Liver (tissue), 8 donors: ENCODE measurements at regions not wholly inside any gene's neighbourhood (a gene's known extent, or its start where the extent isn't known, plus 50 kb on each side); places are given as distances from the start of the nearest gene placed in this dataset.

Experiments
- DNase-seq: peaks from one replicate; pipeline ENCODE4 v3.0.0-alpha.2; 2017; ENCODE audit warnings: low spot score
- H3K27ac ChIP-seq, 2 donors: one replicate each; pipeline ENCODE4 v1.7.0; 2013; ENCODE audit warnings: inconsistent platforms in 2 of 2, low read length in 2 of 2, control low read depth in 1 of 2, low read depth in 1 of 2, mild to moderate bottlenecking in 1 of 2
- H3K27me3 ChIP-seq, 4 donors: one replicate each; pipeline versions ENCODE4 v1.6.1 to v1.7.0; 2013; ENCODE audit warnings: low read length in 3 of 4, inconsistent platforms in 1 of 4, mild to moderate bottlenecking in 1 of 4, moderate library complexity in 1 of 4; ENCODE audit not compliant: control insufficient read depth in 4 of 4, insufficient read depth in 4 of 4
- H3K36me3 ChIP-seq, 4 donors: one replicate each; pipeline versions ENCODE4 v1.6.1 to v1.7.0; 2013; ENCODE audit warnings: low read length in 3 of 4, mild to moderate bottlenecking in 3 of 4, low read depth in 1 of 4, moderate library complexity in 1 of 4; ENCODE audit not compliant: control insufficient read depth in 4 of 4, insufficient read depth in 3 of 4
- H3K4me1 ChIP-seq, 4 donors: one replicate each; pipeline versions ENCODE4 v1.6.1 to v1.7.0; 2013; ENCODE audit warnings: low read length in 3 of 4, mild to moderate bottlenecking in 3 of 4, moderate library complexity in 1 of 4; ENCODE audit not compliant: control insufficient read depth in 4 of 4, insufficient read depth in 4 of 4
- H3K4me3 ChIP-seq, 3 donors: one replicate each; pipeline versions ENCODE4 v1.6.1 to v1.7.0; 2013; ENCODE audit warnings: low read length in 3 of 3, control low read depth in 1 of 3, low read depth in 1 of 3, mild to moderate bottlenecking in 1 of 3
- H3K9ac ChIP-seq, 2 donors: one replicate each; pipeline ENCODE4 v1.7.0; 2013; ENCODE audit warnings: low read length in 2 of 2, mild to moderate bottlenecking in 2 of 2, moderate library complexity in 2 of 2, control low read depth in 1 of 2, low read depth in 1 of 2
- H3K9me3 ChIP-seq, 4 donors: one replicate each; pipeline versions ENCODE4 v1.6.1 to v1.7.0; 2013; ENCODE audit warnings: low read length in 3 of 4; ENCODE audit not compliant: control insufficient read depth in 4 of 4
- EGR1 ChIP-seq, 2 donors: IDR thresholded peaks; 2 replicates each; pipeline ENCODE4 v1.6.1; 2016 to 2018; ENCODE audit warnings: antibody characterized with exemption in 2 of 2, low read depth in 2 of 2
- FOXA1 ChIP-seq: IDR thresholded peaks from 2 replicates; pipeline ENCODE4 v1.6.1; 2016; ENCODE audit warnings: antibody characterized with exemption
- FOXA2 ChIP-seq: IDR thresholded peaks from 2 replicates; pipeline ENCODE4 v1.6.1; 2016; ENCODE audit warnings: antibody characterized with exemption
- GABPA ChIP-seq, 2 donors: IDR thresholded peaks in 1 of 2; conservative IDR thresholded peaks in 1 of 2; 2 replicates each; pipeline ENCODE4 v1.6.1; 2016; ENCODE audit warnings: antibody characterized with exemption in 2 of 2, mild to moderate bottlenecking in 1 of 2, moderate library complexity in 1 of 2
- HNF4A ChIP-seq, 2 donors: conservative IDR thresholded peaks; 2 replicates each; pipeline ENCODE4 v1.6.1; 2016; ENCODE audit warnings: antibody characterized with exemption in 2 of 2, mild to moderate bottlenecking in 2 of 2
- HNF4G ChIP-seq: IDR thresholded peaks from 2 replicates; pipeline ENCODE4 v1.6.1; 2016; ENCODE audit warnings: antibody characterized with exemption
- JUND ChIP-seq, 2 donors: IDR thresholded peaks; 2 replicates each; pipeline ENCODE4 v1.6.1; 2016; ENCODE audit warnings: antibody characterized with exemption in 2 of 2
- NR2F2 ChIP-seq: IDR thresholded peaks from 2 replicates; pipeline ENCODE4 v1.6.1; 2016; ENCODE audit warnings: antibody characterized with exemption
- RAD21 ChIP-seq, 2 donors: IDR thresholded peaks; 2 replicates each; pipeline ENCODE4 v1.6.1; 2016; ENCODE audit warnings: antibody characterized with exemption in 2 of 2, mild to moderate bottlenecking in 2 of 2
- RXRA ChIP-seq, 2 donors: IDR thresholded peaks; 2 replicates each; pipeline ENCODE4 v1.6.1; 2017 to 2018; ENCODE audit warnings: antibody characterized with exemption in 2 of 2, mild to moderate bottlenecking in 1 of 2
- SP1 ChIP-seq: IDR thresholded peaks from 2 replicates; pipeline ENCODE4 v1.6.1; 2018; ENCODE audit warnings: antibody characterized with exemption, mild to moderate bottlenecking
- TAF1 ChIP-seq: conservative IDR thresholded peaks from 2 replicates; pipeline ENCODE4 v1.6.1; 2016; ENCODE audit warnings: antibody characterized with exemption, mild to moderate bottlenecking
- YY1 ChIP-seq: IDR thresholded peaks from 2 replicates; pipeline ENCODE4 v1.6.1; 2016; ENCODE audit warnings: antibody characterized with exemption, mild to moderate bottlenecking
- WGBS: extraction: QIAGEN DNeasy Blood & Tissue Kit; methylation state at CpG from one replicate; pipeline ENCODE4 v1.1.7; 2013; 5-methylcytosine and 5-hydroxymethylcytosine counted together
- TF ChIP-seq, protein P1 (sequence below): fragments of 150-350 bp; IDR thresholded peaks from 2 replicates; pipeline ENCODE4 v1.5.1; 2017; ENCODE audit warnings: improper control_type of control experiment, low read depth, low read length; ENCODE audit not compliant: missing input control
- TF ChIP-seq, protein P2 (sequence below): IDR thresholded peaks from 2 replicates; pipeline ENCODE4 v1.6.1; 2016; ENCODE audit warnings: antibody characterized with exemption
- TF ChIP-seq, protein P3 (sequence below): IDR thresholded peaks from 2 replicates; pipeline ENCODE4 v1.6.1; 2016; ENCODE audit warnings: antibody characterized with exemption
- TF ChIP-seq, protein P4 (sequence below): IDR thresholded peaks from 2 replicates; pipeline ENCODE4 v1.6.1; 2016; ENCODE audit warnings: antibody characterized with exemption, mild to moderate bottlenecking
- TF ChIP-seq, protein P5 (sequence below): IDR thresholded peaks from 2 replicates; pipeline ENCODE4 v1.6.1; 2016; ENCODE audit warnings: antibody characterized with exemption
- donor health status: healthy.
- donor health status: healthy.
- donor health status: healthy.
- donor health status: healthy.
- donor health status: healthy.

DNA sequence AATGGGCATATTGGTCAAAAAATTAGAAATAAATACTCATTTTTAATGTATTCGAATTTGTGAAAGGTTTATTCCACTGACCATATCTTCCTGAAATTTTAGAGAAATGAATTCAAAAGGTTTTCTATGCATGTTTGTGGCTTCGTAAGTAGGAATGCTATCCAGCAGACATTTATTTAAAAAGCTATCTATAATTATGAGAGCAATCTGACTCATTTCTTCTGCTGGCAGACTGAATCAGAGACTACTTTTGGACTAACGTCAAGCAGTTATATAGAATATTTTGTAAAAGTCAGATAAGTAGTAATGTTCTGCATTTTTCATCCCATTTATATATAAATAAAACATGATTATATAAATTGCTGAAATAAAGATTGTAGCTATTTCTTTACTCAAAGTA lies 125.0 kb downstream of the SPCS3 start:
- no peak for DNase-seq
- TF ChIP-seq JUND (IDR thresholded peaks at IDR 0.05) (no peak), NR2F2 (no peak), RAD21 (IDR thresholded peaks at IDR 0.05) (no peak), TAF1 (no peak), RXRA (IDR thresholded peaks at IDR 0.05) (no peak), YY1 (no peak), HNF4G (no peak), SP1 (no peak), EGR1 (IDR thresholded peaks at IDR 0.05; ENCODE audit: low read depth in 2 of 2) (no peak), FOXA2 (no peak), FOXA1 (no peak)
- TF ChIP-seq, protein P1, sequence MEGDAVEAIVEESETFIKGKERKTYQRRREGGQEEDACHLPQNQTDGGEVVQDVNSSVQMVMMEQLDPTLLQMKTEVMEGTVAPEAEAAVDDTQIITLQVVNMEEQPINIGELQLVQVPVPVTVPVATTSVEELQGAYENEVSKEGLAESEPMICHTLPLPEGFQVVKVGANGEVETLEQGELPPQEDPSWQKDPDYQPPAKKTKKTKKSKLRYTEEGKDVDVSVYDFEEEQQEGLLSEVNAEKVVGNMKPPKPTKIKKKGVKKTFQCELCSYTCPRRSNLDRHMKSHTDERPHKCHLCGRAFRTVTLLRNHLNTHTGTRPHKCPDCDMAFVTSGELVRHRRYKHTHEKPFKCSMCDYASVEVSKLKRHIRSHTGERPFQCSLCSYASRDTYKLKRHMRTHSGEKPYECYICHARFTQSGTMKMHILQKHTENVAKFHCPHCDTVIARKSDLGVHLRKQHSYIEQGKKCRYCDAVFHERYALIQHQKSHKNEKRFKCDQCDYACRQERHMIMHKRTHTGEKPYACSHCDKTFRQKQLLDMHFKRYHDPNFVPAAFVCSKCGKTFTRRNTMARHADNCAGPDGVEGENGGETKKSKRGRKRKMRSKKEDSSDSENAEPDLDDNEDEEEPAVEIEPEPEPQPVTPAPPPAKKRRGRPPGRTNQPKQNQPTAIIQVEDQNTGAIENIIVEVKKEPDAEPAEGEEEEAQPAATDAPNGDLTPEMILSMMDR = no peak
- TF ChIP-seq, protein P2, sequence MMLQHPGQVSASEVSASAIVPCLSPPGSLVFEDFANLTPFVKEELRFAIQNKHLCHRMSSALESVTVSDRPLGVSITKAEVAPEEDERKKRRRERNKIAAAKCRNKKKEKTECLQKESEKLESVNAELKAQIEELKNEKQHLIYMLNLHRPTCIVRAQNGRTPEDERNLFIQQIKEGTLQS = no peak
- TF ChIP-seq, protein P3, sequence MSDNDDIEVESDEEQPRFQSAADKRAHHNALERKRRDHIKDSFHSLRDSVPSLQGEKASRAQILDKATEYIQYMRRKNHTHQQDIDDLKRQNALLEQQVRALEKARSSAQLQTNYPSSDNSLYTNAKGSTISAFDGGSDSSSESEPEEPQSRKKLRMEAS = no peak
- Histone ChIP-seq H3K27me3 (no peaks in the 10 kb centered on the region), H3K9ac (no peak overlapping the region), H3K9me3 (peaks cover 0 to 2% (median 0%) of the 10 kb centered on the region in 4 donors), H3K27ac (no peak overlapping the region), H3K4me3 (no peak overlapping the region), H3K4me1 (no peaks in the 10 kb centered on the region), H3K36me3 (no peaks in the 10 kb centered on the region)
- WGBS = 75% methylated on average over 3 of the region's 3 CpGs

DNA sequence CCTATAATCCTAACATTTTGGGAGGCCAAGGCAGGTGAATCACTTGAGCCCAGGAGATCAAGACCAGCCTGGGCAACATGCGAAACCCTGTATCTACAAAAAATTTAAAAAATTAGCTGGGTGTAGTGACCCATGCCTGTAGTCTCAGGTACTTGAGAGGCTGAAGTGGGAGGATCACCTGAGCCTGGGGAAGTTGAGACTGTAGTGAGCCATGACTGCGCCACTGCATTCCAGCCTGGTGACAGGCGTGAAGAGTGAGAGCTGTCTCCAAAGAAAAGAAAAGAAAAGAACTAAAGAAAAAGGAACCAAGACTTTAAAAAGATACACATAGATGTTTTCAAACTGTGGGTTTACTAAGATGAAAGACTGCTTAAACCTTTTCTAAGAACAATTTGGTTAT lies 129.0 kb downstream of the SPCS3 start:
- Histone ChIP-seq H3K4me3 (no peak overlapping the region), H3K27ac (no peak overlapping the region), H3K4me1 (no peaks in the 10 kb centered on the region), H3K9me3 (peaks cover 0 to 2% (median 0%) of the 10 kb centered on the region in 4 donors), H3K36me3 (no peaks in the 10 kb centered on the region), H3K9ac (no peak overlapping the region), H3K27me3 (no peaks in the 10 kb centered on the region)
- no peak for TF ChIP-seq GABPA (IDR thresholded peaks at IDR 0.05 in 1 of 2, conservative IDR thresholded peaks at IDR 0.05 in 1 of 2)
- TF ChIP-seq NR2F2 = no peak
- WGBS = 88% methylated on average over 3 of the region's 3 CpGs
- DNase-seq = no peak

DNA sequence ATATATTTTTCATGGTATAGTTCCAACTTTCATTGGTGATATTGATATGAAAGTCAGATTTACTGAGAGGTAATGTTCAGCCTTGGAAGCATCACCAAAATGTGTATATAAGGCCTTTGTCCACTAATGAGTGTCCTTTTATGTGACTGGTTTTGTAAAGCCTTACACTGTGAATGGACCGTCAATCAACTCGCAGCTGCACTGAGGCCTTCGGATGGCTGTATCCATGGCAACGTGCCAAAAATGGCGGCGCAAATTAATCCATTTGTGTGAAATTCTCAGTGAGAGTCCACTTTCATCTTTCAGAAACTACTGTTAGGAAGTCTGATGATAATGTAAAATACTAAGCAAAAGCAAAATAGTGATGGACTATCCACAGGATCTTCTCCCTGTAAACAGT lies 131.7 kb downstream of the SPCS3 start:
- WGBS = 77% methylated on average over 6 of the region's 6 CpGs
- H3K4me1 ChIP-seq = no peaks in the 10 kb centered on the region
- no peaks in the 10 kb centered on the region for H3K36me3 ChIP-seq
- H3K27ac ChIP-seq = no peak overlapping the region
- no peaks in the 10 kb centered on the region for H3K9me3 ChIP-seq
- no peak overlapping the region for H3K9ac ChIP-seq
- DNase-seq = no peak
- H3K4me3 ChIP-seq = no peak overlapping the region
- H3K27me3 ChIP-seq = no peaks in the 10 kb centered on the region
- TF ChIP-seq HNF4A (conservative IDR thresholded peaks at IDR 0.05) (no peak), EGR1 (IDR thresholded peaks at IDR 0.05; ENCODE audit: low read depth in 2 of 2) (no peak), HNF4G (no peak), YY1 (no peak), SP1 (no peak), NR2F2 (no peak), RAD21 (IDR thresholded peaks at IDR 0.05) (no peak), GABPA (IDR thresholded peaks at IDR 0.05 in 1 of 2, conservative IDR thresholded peaks at IDR 0.05 in 1 of 2) (no peak), RXRA (IDR thresholded peaks at IDR 0.05) (no peak), FOXA1 (no peak), JUND (IDR thresholded peaks at IDR 0.05) (no peak), TAF1 (no peak), FOXA2 (no peak)
- TF ChIP-seq, protein P4, sequence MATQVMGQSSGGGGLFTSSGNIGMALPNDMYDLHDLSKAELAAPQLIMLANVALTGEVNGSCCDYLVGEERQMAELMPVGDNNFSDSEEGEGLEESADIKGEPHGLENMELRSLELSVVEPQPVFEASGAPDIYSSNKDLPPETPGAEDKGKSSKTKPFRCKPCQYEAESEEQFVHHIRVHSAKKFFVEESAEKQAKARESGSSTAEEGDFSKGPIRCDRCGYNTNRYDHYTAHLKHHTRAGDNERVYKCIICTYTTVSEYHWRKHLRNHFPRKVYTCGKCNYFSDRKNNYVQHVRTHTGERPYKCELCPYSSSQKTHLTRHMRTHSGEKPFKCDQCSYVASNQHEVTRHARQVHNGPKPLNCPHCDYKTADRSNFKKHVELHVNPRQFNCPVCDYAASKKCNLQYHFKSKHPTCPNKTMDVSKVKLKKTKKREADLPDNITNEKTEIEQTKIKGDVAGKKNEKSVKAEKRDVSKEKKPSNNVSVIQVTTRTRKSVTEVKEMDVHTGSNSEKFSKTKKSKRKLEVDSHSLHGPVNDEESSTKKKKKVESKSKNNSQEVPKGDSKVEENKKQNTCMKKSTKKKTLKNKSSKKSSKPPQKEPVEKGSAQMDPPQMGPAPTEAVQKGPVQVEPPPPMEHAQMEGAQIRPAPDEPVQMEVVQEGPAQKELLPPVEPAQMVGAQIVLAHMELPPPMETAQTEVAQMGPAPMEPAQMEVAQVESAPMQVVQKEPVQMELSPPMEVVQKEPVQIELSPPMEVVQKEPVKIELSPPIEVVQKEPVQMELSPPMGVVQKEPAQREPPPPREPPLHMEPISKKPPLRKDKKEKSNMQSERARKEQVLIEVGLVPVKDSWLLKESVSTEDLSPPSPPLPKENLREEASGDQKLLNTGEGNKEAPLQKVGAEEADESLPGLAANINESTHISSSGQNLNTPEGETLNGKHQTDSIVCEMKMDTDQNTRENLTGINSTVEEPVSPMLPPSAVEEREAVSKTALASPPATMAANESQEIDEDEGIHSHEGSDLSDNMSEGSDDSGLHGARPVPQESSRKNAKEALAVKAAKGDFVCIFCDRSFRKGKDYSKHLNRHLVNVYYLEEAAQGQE = no peak
- TF ChIP-seq, protein P2 = no peak
- TF ChIP-seq, protein P3 = no peak
- TF ChIP-seq, protein P5, sequence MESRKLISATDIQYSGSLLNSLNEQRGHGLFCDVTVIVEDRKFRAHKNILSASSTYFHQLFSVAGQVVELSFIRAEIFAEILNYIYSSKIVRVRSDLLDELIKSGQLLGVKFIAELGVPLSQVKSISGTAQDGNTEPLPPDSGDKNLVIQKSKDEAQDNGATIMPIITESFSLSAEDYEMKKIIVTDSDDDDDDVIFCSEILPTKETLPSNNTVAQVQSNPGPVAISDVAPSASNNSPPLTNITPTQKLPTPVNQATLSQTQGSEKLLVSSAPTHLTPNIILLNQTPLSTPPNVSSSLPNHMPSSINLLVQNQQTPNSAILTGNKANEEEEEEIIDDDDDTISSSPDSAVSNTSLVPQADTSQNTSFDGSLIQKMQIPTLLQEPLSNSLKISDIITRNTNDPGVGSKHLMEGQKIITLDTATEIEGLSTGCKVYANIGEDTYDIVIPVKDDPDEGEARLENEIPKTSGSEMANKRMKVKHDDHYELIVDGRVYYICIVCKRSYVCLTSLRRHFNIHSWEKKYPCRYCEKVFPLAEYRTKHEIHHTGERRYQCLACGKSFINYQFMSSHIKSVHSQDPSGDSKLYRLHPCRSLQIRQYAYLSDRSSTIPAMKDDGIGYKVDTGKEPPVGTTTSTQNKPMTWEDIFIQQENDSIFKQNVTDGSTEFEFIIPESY = no peak
